DND-41 (cell line): ENCODE measurements at regions not wholly inside any gene's neighbourhood (a gene's known extent, or its start where the extent isn't known, plus 50 kb on each side); places are given as distances from the start of the nearest gene placed in this dataset.

Experiments used
- ATAC-seq: fragments of 200-7000 bp; cut with Tn5 transposase; 3 replicates; pipeline ENCODE4 v1.9.1; 2021; ENCODE audit warnings: low read depth; ENCODE audit not compliant: insufficient read depth
- DNase-seq: peaks from one replicate; pipeline ENCODE4 v3.0.0-alpha.2; 2020
- H2AFZ ChIP-seq: 2 replicates; pipeline ENCODE4 v1.6.0; 2012; ENCODE audit warnings: low read depth, low read length
- H3K27ac ChIP-seq: 2 replicates; pipeline ENCODE4 v1.5.1; 2012; ENCODE audit warnings: low read length, inconsistent platforms
- H3K27me3 ChIP-seq: fragments of 200-600 bp; sonication (generic); 2 replicates; pipeline ENCODE4 v1.6.0; 2012; ENCODE audit warnings: low read length, mild to moderate bottlenecking, inconsistent platforms; ENCODE audit not compliant: insufficient read depth, poor library complexity
- H3K36me3 ChIP-seq: 2 replicates; pipeline ENCODE4 v1.5.1; 2012; ENCODE audit warnings: low read length, inconsistent platforms; ENCODE audit not compliant: insufficient read depth
- H3K4me1 ChIP-seq: 2 replicates; pipeline ENCODE4 v1.5.1; 2012; ENCODE audit warnings: mild to moderate bottlenecking, low read length; ENCODE audit not compliant: insufficient read depth
- H3K4me2 ChIP-seq: 2 replicates; pipeline ENCODE4 v1.6.0; 2012; ENCODE audit warnings: mild to moderate bottlenecking, moderate library complexity, low read length, inconsistent platforms; ENCODE audit not compliant: insufficient read depth
- H3K4me3 ChIP-seq, 2 experiments: fragments of 200-600 bp in 1 of 2; shearing (Covaris generic) in 1 of 2; 2 replicates each; pipeline ENCODE4 v1.5.1; 2012 to 2016; ENCODE audit warnings: inconsistent platforms in 2 of 2, low read length in 2 of 2, mild to moderate bottlenecking in 2 of 2, low read depth in 1 of 2, moderate library complexity in 1 of 2
- H3K79me2 ChIP-seq: 2 replicates; pipeline ENCODE4 v1.6.0; 2012; ENCODE audit warnings: low read length, inconsistent platforms; ENCODE audit not compliant: insufficient read depth
- H3K9ac ChIP-seq: 2 replicates; pipeline ENCODE4 v1.6.0; 2012; ENCODE audit warnings: low read depth, mild to moderate bottlenecking, inconsistent platforms, low read length, moderate library complexity
- H3K9me3 ChIP-seq: 2 replicates; pipeline ENCODE4 v1.5.1; 2012; ENCODE audit warnings: low read length, moderate library complexity, mild to moderate bottlenecking, inconsistent platforms; ENCODE audit not compliant: insufficient read depth, severe bottlenecking
- H4K20me1 ChIP-seq: 2 replicates; pipeline ENCODE4 v1.6.0; 2012; ENCODE audit warnings: low read length; ENCODE audit not compliant: insufficient read depth
- CTCF ChIP-seq: IDR thresholded peaks from 2 replicates; pipeline ENCODE4 v1.5.1; 2012; ENCODE audit warnings: borderline replicate concordance, low read length, moderate library complexity, mild to moderate bottlenecking; ENCODE audit not compliant: poor library complexity, severe bottlenecking; ENCODE audit errors: extremely low read depth
- EZH2 ChIP-seq: IDR thresholded peaks from 3 replicates; pipeline ENCODE4 v1.6.1; 2012; ENCODE audit warnings: borderline replicate concordance, low read depth, mild to moderate bottlenecking, moderate library complexity, low read length, inconsistent platforms; ENCODE audit not compliant: severe bottlenecking

- Histone ChIP-seq H3K27me3 (no peaks in the 10 kb centered on the region), H3K36me3 (no peaks in the 10 kb centered on the region), H2AFZ (no peak overlapping the region), H3K4me1 (no peaks in the 10 kb centered on the region), H3K4me3 (no peak overlapping the region), H3K27ac (no peak overlapping the region), H3K79me2 (no peaks in the 10 kb centered on the region), H3K4me2 (no peak overlapping the region), H3K9ac (no peak overlapping the region), H4K20me1 (no peaks in the 10 kb centered on the region), H3K9me3 (no peaks in the 10 kb centered on the region)
- ATAC-seq (no peak), DNase-seq (no peak)
- TF ChIP-seq EZH2 (no peak), CTCF (no peak)
Observed at GRCh38 chr16:6207580-6207979, 1110.0 kb upstream of the EEF2KMT start.

GRCh38 chr16:6207124-6207523 is 1109.5 kb upstream of the EEF2KMT start:
- Histone ChIP-seq H3K9me3 (no peaks in the 10 kb centered on the region), H3K79me2 (no peaks in the 10 kb centered on the region), H3K4me1 (no peaks in the 10 kb centered on the region), H2AFZ (no peak overlapping the region), H3K4me2 (no peak overlapping the region), H4K20me1 (no peaks in the 10 kb centered on the region), H3K9ac (no peak overlapping the region), H3K27ac (no peak overlapping the region), H3K4me3 (no peak overlapping the region), H3K36me3 (no peaks in the 10 kb centered on the region), H3K27me3 (no peaks in the 10 kb centered on the region)
- TF ChIP-seq EZH2 (no peak), CTCF (no peak)
- ATAC-seq (no peak), DNase-seq (no peak)

- Histone ChIP-seq H3K36me3 (no peaks in the 10 kb centered on the region), H3K27me3 (no peaks in the 10 kb centered on the region), H3K9ac (no peak overlapping the region), H3K79me2 (no peaks in the 10 kb centered on the region), H2AFZ (no peak overlapping the region), H3K27ac (no peak overlapping the region), H3K9me3 (no peaks in the 10 kb centered on the region), H3K4me3 (no peak overlapping the region), H3K4me2 (no peak overlapping the region), H3K4me1 (no peaks in the 10 kb centered on the region), H4K20me1 (no peaks in the 10 kb centered on the region)
- no peak for ATAC-seq
- DNase-seq: no peak
- TF ChIP-seq EZH2: no peak
- no peak for TF ChIP-seq CTCF
Observed at GRCh38 chr16:6206080-6206479, 1108.5 kb upstream of the EEF2KMT start.

GRCh38 chr16:6204945-6205344 is 1107.3 kb upstream of the EEF2KMT start:
- no peaks in the 10 kb centered on the region for H3K36me3 ChIP-seq
- no peak for ATAC-seq
- no peak overlapping the region for H3K4me2 ChIP-seq
- no peaks in the 10 kb centered on the region for H3K9me3 ChIP-seq
- no peaks in the 10 kb centered on the region for H3K4me1 ChIP-seq
- no peak overlapping the region for H2AFZ ChIP-seq
- no peak overlapping the region for H3K27ac ChIP-seq
- TF ChIP-seq CTCF (no peak), EZH2 (no peak)
- H4K20me1 ChIP-seq: no peaks in the 10 kb centered on the region
- H3K79me2 ChIP-seq: no peaks in the 10 kb centered on the region
- H3K27me3 ChIP-seq: no peaks in the 10 kb centered on the region
- H3K9ac ChIP-seq: no peak overlapping the region
- no peak for DNase-seq
- no peak overlapping the region for H3K4me3 ChIP-seq
